OCI-LY7 (cell line): ENCODE measurements at regions not wholly inside any gene's neighbourhood (a gene's known extent, or its start where the extent isn't known, plus 50 kb on each side); places are given as distances from the start of the nearest gene placed in this dataset.

Experiments used
- BruUV-seq: library from RNA; stranded (reverse); fragments of 400-500 nt; replicated peaks from 2 replicates; lab custom pipeline; 2021; lab: Mats Ljungman, UMichigan
- CTCF ChIA-PET: fragments of 300-600 bp; sonication (Branson Sonifier 250); formaldehyde crosslinking; loops from one replicate; lab custom pipeline; 2022; ENCODE audit warnings: antibody characterized with exemption; ENCODE audit not compliant: unreplicated experiment; lab: Charles Lee
- POLR2A ChIA-PET: fragments of 300-600 bp; sonication (Branson Sonifier 250); formaldehyde crosslinking; loops from one replicate; lab custom pipeline; 2022; ENCODE audit warnings: antibody characterized with exemption; lab: Charles Lee
- DNase-seq: peaks from one replicate; pipeline ENCODE4 v3.0.0-alpha.2; 2015; ENCODE audit warnings: low spot score
- H2AFZ ChIP-seq: fragments of 200-600 bp; sonication (generic), shearing (Covaris generic); 2 replicates; pipeline ENCODE4 v1.6.1; 2014; ENCODE audit warnings: mild to moderate bottlenecking, antibody characterized with exemption, low read length, moderate library complexity
- H3K27ac ChIP-seq: fragments of 200-600 bp; sonication (generic); 2 replicates; pipeline ENCODE4 v1.5.1; 2014; ENCODE audit warnings: mixed run types, low read depth, mild to moderate bottlenecking, moderate library complexity, low read length, inconsistent platforms; ENCODE audit not compliant: poor library complexity, severe bottlenecking
- H3K36me3 ChIP-seq: fragments of 200-600 bp; sonication (generic); 2 replicates; pipeline ENCODE4 v1.6.1; 2014; ENCODE audit warnings: mild to moderate bottlenecking, antibody characterized with exemption, low read length, moderate library complexity, mixed read lengths; ENCODE audit not compliant: insufficient read depth
- H3K4me1 ChIP-seq: fragments of 200-600 bp; sonication (generic); 2 replicates; pipeline ENCODE4 v1.5.1; 2014; ENCODE audit warnings: mild to moderate bottlenecking, low read length; ENCODE audit not compliant: insufficient read depth, poor library complexity, severe bottlenecking
- H3K4me2 ChIP-seq: fragments of 200-600 bp; sonication (generic); 2 replicates; pipeline ENCODE4 v1.6.1; 2014; ENCODE audit warnings: mild to moderate bottlenecking, low read length
- H3K4me3 ChIP-seq: fragments of 200-600 bp; sonication (generic); 2 replicates; pipeline ENCODE4 v1.5.1; 2014; ENCODE audit warnings: mild to moderate bottlenecking, low read depth, low read length; ENCODE audit not compliant: poor library complexity, severe bottlenecking
- H3K79me2 ChIP-seq: fragments of 200-600 bp; sonication (generic); 2 replicates; pipeline ENCODE4 v1.6.1; 2016; ENCODE audit warnings: low read depth, mild to moderate bottlenecking, low read length, moderate library complexity, mixed read lengths; ENCODE audit not compliant: insufficient read depth
- H3K9me2 ChIP-seq: fragments of 200-600 bp; sonication (generic); 2 replicates; pipeline ENCODE4 v1.6.1; 2016; ENCODE audit warnings: mild to moderate bottlenecking, low read length, mixed read lengths; ENCODE audit not compliant: insufficient read depth
- H3K9me3 ChIP-seq: fragments of 200-600 bp; sonication (generic); 2 replicates; pipeline ENCODE4 v1.6.1; 2014; ENCODE audit warnings: mild to moderate bottlenecking, mixed run types, low read length, mixed read lengths
- H4K20me1 ChIP-seq: fragments of 200-600 bp; sonication (generic); 2 replicates; pipeline ENCODE4 v1.6.1; 2014; ENCODE audit warnings: mild to moderate bottlenecking, antibody characterized with exemption, low read length, moderate library complexity, mixed read lengths; ENCODE audit not compliant: insufficient read depth
- EZH2phosphoT487 ChIP-seq: fragments of 200-600 bp; sonication (generic); IDR thresholded peaks from 2 replicates; pipeline ENCODE4 v1.6.1; 2018; ENCODE audit warnings: low read depth, borderline replicate concordance, mild to moderate bottlenecking, mixed run types, antibody characterized with exemption, low read length, moderate library complexity, mixed read lengths
- intact Hi-C: fragments of 100-400 bp; cut with micrococcal nuclease; formaldehyde crosslinking; loops from one replicate; pipeline ENCODE4 v1.10.0; 2022; ENCODE audit not compliant: unreplicated experiment
- TF ChIP-seq, protein P1 (sequence below): fragments of 200-600 bp; sonication (generic); conservative IDR thresholded peaks from 2 replicates; pipeline ENCODE4 v1.5.1; 2014; ENCODE audit warnings: mild to moderate bottlenecking, antibody characterized with exemption, low read length, moderate library complexity, mixed read lengths

GRCh38 chr11:92550871-92551270, 326.3 kb downstream of the FAT3 start:
- no peaks in the 10 kb centered on the region for H3K9me3 ChIP-seq
- BruUV-seq: no TSS peak
- no peak overlapping the region for H2AFZ ChIP-seq
- no peaks in the 10 kb centered on the region for H3K4me1 ChIP-seq
- no peak for TF ChIP-seq EZH2phosphoT487
- TF ChIP-seq, protein P1, sequence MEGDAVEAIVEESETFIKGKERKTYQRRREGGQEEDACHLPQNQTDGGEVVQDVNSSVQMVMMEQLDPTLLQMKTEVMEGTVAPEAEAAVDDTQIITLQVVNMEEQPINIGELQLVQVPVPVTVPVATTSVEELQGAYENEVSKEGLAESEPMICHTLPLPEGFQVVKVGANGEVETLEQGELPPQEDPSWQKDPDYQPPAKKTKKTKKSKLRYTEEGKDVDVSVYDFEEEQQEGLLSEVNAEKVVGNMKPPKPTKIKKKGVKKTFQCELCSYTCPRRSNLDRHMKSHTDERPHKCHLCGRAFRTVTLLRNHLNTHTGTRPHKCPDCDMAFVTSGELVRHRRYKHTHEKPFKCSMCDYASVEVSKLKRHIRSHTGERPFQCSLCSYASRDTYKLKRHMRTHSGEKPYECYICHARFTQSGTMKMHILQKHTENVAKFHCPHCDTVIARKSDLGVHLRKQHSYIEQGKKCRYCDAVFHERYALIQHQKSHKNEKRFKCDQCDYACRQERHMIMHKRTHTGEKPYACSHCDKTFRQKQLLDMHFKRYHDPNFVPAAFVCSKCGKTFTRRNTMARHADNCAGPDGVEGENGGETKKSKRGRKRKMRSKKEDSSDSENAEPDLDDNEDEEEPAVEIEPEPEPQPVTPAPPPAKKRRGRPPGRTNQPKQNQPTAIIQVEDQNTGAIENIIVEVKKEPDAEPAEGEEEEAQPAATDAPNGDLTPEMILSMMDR: no peak
- H4K20me1 ChIP-seq: no peaks in the 10 kb centered on the region
- intact Hi-C loops: no loop called here
- H3K4me2 ChIP-seq: no peak overlapping the region
- CTCF ChIA-PET: no interaction called here
- H3K79me2 ChIP-seq: no peaks in the 10 kb centered on the region
- no peak for DNase-seq
- H3K27ac ChIP-seq: no peak overlapping the region
- H3K36me3 ChIP-seq: no peaks in the 10 kb centered on the region
- H3K9me2 ChIP-seq: no peaks in the 10 kb centered on the region
- H3K4me3 ChIP-seq: no peak overlapping the region
- POLR2A ChIA-PET: no interaction called here

DNA sequence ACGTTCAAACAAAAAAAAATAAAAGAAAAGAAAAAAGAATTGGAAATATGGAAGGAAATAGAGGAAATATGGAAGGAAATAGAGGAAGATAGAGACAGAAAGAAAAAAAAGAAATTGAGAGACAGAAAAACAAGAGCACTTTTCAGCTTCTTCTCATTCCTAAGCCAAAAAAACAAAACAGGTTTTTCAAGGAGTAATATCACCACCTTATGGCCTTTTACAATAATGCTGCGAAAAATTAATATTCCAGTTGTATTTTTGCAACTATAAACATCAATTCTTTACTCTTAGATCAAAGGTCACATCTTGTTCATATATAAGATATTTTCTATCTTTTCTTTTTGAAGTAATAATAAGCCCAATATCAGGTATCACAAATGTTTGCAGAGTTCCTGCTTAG, 328.3 kb downstream of the FAT3 start:
- ChIA-PET POLR2A (no interaction called here), CTCF (no interaction called here)
- H3K27ac ChIP-seq: no peak overlapping the region
- no peak for DNase-seq
- no peak overlapping the region for H3K4me3 ChIP-seq
- H3K36me3 ChIP-seq: no peaks in the 10 kb centered on the region
- TF ChIP-seq EZH2phosphoT487: no peak
- TF ChIP-seq, protein P1: 0 out of 2 replicates have a peak, but pooled peaks have one; percentile 28
- H3K79me2 ChIP-seq: no peaks in the 10 kb centered on the region
- H2AFZ ChIP-seq: no peak overlapping the region
- BruUV-seq: no TSS peak
- intact Hi-C loops: no loop called here
- no peaks in the 10 kb centered on the region for H3K4me1 ChIP-seq
- H3K9me3 ChIP-seq: no peaks in the 10 kb centered on the region
- H4K20me1 ChIP-seq: no peaks in the 10 kb centered on the region
- H3K9me2 ChIP-seq: no peaks in the 10 kb centered on the region
- no peak overlapping the region for H3K4me2 ChIP-seq

GRCh38 chr11:92554688-92555087, 330.1 kb downstream of the FAT3 start:
- H3K27ac ChIP-seq: no peak overlapping the region
- CTCF ChIA-PET: no interaction called here
- H3K9me3 ChIP-seq: no peaks in the 10 kb centered on the region
- DNase-seq: no peak
- no peak overlapping the region for H3K4me3 ChIP-seq
- H3K79me2 ChIP-seq: no peaks in the 10 kb centered on the region
- H3K36me3 ChIP-seq: no peaks in the 10 kb centered on the region
- intact Hi-C loops: no loop called here
- POLR2A ChIA-PET: no interaction called here
- no TSS peak for BruUV-seq
- no peak overlapping the region for H2AFZ ChIP-seq
- no peak overlapping the region for H3K4me2 ChIP-seq
- H4K20me1 ChIP-seq: no peaks in the 10 kb centered on the region
- no peaks in the 10 kb centered on the region for H3K4me1 ChIP-seq
- TF ChIP-seq EZH2phosphoT487: no peak
- TF ChIP-seq, protein P1: no peak
- H3K9me2 ChIP-seq: no peaks in the 10 kb centered on the region
